Prostate gland (tissue), 2 donors: ENCODE measurements at regions not wholly inside any gene's neighbourhood (a gene's known extent, or its start where the extent isn't known, plus 50 kb on each side); places are given as distances from the start of the nearest gene placed in this dataset.

Source experiments
- CTCF ChIP-seq, 4 experiments: fragments of 200-600 bp in 2 of 4; fragments of 450-650 bp in 2 of 4; sonication (generic) in 2 of 4; IDR thresholded peaks; 1 replicate in 3 of 4; 2 replicates in 1 of 4; pipeline ENCODE4 v1.5.1; 2016 to 2019; ENCODE audit warnings: antibody characterized with exemption in 4 of 4, mild to moderate bottlenecking in 2 of 4, moderate library complexity in 2 of 4
- POLR2A ChIP-seq: fragments of 450-650 bp; IDR thresholded peaks from one replicate; pipeline ENCODE4 v1.6.1; 2016; ENCODE audit warnings: antibody characterized with exemption, mild to moderate bottlenecking

GRCh38 chr7:25545124-25546008 lies 317.1 kb upstream of the NPVF start:
- TF ChIP-seq CTCF (IDR thresholded peaks at IDR 0.05), result no peak
- no peak for TF ChIP-seq POLR2A
